ENCODE measurements at regions not wholly inside any gene's neighbourhood (a gene's known extent, or its start where the extent isn't known, plus 50 kb on each side); places are given as distances from the start of the nearest gene placed in this dataset.

DNA sequence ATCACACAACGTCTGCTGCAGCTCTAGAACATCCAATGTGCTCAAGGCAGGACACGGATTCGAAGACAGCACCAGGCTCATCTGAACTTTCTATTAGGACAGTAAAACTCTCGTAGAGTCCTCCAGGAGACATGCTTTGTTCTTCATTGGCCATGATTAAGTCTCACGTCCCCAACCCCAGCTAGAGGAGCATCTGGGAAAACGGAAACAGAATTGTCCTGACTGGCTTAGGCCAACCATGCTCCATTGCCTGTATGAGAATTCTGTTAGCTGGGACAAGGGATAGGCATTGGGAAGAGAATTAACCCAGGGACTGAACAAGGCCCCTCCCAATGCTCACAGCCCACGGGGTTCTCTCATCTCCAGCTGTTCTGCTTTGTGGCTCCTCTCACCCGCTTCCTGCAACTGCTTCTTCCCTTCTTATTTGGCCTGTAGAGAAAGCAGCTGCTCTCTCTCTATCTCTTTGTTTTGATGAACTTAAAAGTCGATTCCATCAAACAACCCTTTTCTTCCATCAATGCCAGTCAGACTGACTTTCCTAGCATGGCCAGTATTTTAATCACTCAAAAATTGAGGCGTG is 75.6 kb downstream of the C1QL2 start:
- no peak overlapping the region for H3K4me3 ChIP-seq (ENCODE audit: low read depth, low read length)
- no peak for TF ChIP-seq MYC (IDR thresholded peaks at IDR 0.05; ENCODE audit: low read depth, low read length)
- TF ChIP-seq POLR2A (IDR thresholded peaks at IDR 0.05; ENCODE audit: extremely low read depth, insufficient read length), result no peak
- no peak for TF ChIP-seq CTCF (IDR thresholded peaks at IDR 0.05; ENCODE audit: low read depth, low read length)
- no peak for TF ChIP-seq MAX (IDR thresholded peaks at IDR 0.05; ENCODE audit: low read depth, low read length)
- DNase-seq (ENCODE audit: low read depth), result no peak

DNA sequence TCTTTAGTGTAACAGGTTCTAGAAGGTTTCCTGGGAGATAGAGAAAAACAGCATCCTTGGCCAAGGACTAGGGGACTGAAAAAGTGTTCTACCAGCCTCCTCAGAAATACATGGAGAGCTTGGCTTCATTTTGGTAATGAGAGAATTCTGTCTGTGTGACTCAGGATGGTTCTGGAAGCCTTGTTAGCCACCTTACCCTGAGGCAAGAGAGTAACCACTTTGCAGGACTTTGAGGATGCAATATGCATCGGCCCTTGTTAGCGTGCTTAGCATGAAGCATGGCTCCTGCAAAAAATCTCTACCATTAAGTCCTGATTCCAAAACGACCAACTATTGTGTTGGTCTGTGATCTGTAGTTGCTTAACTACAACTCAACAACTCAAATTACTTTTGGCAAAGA is 79.8 kb downstream of the C1QL2 start:
- no peak overlapping the region for H3K4me3 ChIP-seq (ENCODE audit: low read depth, low read length)
- no peak for DNase-seq (ENCODE audit: low read depth)
- TF ChIP-seq MAX (IDR thresholded peaks at IDR 0.05; ENCODE audit: low read depth, low read length) (no peak), MYC (IDR thresholded peaks at IDR 0.05; ENCODE audit: low read depth, low read length) (no peak), POLR2A (IDR thresholded peaks at IDR 0.05; ENCODE audit: extremely low read depth, insufficient read length) (no peak), CTCF (IDR thresholded peaks at IDR 0.05; ENCODE audit: low read depth, low read length) (no peak)

- H3K4me3 ChIP-seq (ENCODE audit: low read depth, low read length), result no peak overlapping the region
- TF ChIP-seq CTCF (IDR thresholded peaks at IDR 0.05; ENCODE audit: low read depth, low read length) (no peak), POLR2A (IDR thresholded peaks at IDR 0.05; ENCODE audit: extremely low read depth, insufficient read length) (no peak), MYC (IDR thresholded peaks at IDR 0.05; ENCODE audit: low read depth, low read length) (no peak), MAX (IDR thresholded peaks at IDR 0.05; ENCODE audit: low read depth, low read length) (no peak)
- no peak for DNase-seq (ENCODE audit: low read depth)
These were observed 81.8 kb downstream of the C1QL2 start for GRCh38 chr2:119076713-119077112.

DNA sequence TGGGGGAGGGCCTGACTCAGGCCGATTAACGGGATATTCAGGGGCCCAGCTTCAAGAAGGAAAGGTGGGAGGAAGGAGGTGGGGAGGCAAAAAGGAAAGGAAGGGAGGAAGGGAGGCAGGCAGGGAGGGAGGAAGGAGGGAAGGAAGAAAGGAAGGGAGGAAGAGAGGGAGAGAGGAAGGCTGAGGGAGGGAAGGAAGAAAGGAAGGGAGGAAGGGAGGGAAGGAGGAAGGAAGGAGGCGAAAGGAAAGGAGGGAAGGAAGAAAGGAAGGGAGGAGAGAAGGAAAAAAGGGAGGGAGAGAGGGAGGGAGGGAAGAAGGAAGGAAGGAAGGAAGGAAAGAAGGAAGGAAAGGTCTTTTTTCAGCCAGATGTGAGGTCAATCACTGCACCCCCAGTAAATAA is 85.3 kb downstream of the C1QL2 start:
- DNase-seq (ENCODE audit: low read depth), result no peak
- no peak overlapping the region for H3K4me3 ChIP-seq (ENCODE audit: low read depth, low read length)
- TF ChIP-seq MAX (IDR thresholded peaks at IDR 0.05; ENCODE audit: low read depth, low read length) (no peak), CTCF (IDR thresholded peaks at IDR 0.05; ENCODE audit: low read depth, low read length) (no peak), POLR2A (IDR thresholded peaks at IDR 0.05; ENCODE audit: extremely low read depth, insufficient read length) (no peak), MYC (IDR thresholded peaks at IDR 0.05; ENCODE audit: low read depth, low read length) (no peak)

DNA sequence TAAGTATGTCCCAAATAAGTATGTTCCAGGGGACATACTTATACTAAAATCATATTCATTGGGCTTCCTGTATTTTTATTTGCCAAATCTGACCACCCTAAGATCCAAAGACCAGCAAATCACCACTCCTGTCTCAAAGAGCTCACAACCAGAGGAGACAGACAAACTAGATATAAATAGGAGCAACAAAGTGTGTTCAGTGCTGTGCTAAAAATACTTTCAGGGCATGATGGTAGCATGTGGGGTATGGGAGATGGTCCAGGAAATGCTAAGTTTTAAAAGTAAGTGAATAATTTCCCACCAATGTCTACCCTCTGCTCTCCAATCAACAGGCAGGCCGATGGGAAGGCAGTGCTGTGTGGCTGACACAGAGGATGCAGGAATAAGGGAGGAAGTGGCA is 87.1 kb downstream of the C1QL2 start:
- no peak for TF ChIP-seq CTCF (IDR thresholded peaks at IDR 0.05; ENCODE audit: low read depth, low read length)
- no peak for TF ChIP-seq MAX (IDR thresholded peaks at IDR 0.05; ENCODE audit: low read depth, low read length)
- TF ChIP-seq MYC (IDR thresholded peaks at IDR 0.05; ENCODE audit: low read depth, low read length), result no peak
- TF ChIP-seq POLR2A (IDR thresholded peaks at IDR 0.05; ENCODE audit: extremely low read depth, insufficient read length), result no peak
- DNase-seq (ENCODE audit: low read depth), result no peak
- H3K4me3 ChIP-seq (ENCODE audit: low read depth, low read length), result no peak overlapping the region

Measured in NB4 (cell line).